ENCODE measurements at regions not wholly inside any gene's neighbourhood (a gene's known extent, or its start where the extent isn't known, plus 50 kb on each side); places are given as distances from the start of the nearest gene placed in this dataset.

DNA sequence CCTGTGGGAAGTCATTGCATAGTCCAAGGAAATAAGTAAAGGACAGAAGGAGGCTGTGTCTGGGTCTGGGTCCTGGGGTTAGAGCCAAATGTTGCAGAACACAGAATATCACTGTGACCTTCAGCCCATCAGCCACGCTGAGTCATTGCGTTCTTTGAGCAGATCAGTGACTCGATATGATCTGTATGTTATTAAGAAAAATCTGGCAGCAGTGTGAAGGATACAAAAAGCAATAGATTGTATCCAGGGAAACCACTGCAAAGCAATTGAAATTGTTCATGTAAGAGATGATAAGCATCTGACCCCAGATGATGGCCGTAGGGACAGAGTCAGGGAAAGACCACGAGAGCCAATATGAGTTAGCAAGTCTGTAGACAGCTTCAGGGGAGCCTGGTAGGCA lies 1575.1 kb upstream of the SLC10A2 start:
- TF ChIP-seq, protein P1, sequence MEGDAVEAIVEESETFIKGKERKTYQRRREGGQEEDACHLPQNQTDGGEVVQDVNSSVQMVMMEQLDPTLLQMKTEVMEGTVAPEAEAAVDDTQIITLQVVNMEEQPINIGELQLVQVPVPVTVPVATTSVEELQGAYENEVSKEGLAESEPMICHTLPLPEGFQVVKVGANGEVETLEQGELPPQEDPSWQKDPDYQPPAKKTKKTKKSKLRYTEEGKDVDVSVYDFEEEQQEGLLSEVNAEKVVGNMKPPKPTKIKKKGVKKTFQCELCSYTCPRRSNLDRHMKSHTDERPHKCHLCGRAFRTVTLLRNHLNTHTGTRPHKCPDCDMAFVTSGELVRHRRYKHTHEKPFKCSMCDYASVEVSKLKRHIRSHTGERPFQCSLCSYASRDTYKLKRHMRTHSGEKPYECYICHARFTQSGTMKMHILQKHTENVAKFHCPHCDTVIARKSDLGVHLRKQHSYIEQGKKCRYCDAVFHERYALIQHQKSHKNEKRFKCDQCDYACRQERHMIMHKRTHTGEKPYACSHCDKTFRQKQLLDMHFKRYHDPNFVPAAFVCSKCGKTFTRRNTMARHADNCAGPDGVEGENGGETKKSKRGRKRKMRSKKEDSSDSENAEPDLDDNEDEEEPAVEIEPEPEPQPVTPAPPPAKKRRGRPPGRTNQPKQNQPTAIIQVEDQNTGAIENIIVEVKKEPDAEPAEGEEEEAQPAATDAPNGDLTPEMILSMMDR (IDR thresholded peaks at IDR 0.05; ENCODE audit: borderline replicate concordance, extremely low read depth, low read length, poor library complexity, severe bottlenecking): no peak
- TF ChIP-seq EZH2 (IDR thresholded peaks at IDR 0.05; ENCODE audit: borderline replicate concordance, low read depth, low read length, severe bottlenecking): no peak
